Neuronal stem cell (in vitro differentiated cells): ENCODE measurements at regions not wholly inside any gene's neighbourhood (a gene's known extent, or its start where the extent isn't known, plus 50 kb on each side); places are given as distances from the start of the nearest gene placed in this dataset.

Experiments
- DNase-seq: peaks from one replicate; pipeline ENCODE4 v3.0.0-alpha.2; 2013; ENCODE audit warnings: low spot score
- H2AFZ ChIP-seq: one replicate; pipeline ENCODE4 v1.6.1; 2013; ENCODE audit warnings: mild to moderate bottlenecking, low read length, inconsistent platforms
- H2AK5ac ChIP-seq: 2 replicates; pipeline ENCODE4 v1.6.1; 2013; ENCODE audit warnings: low read depth, mild to moderate bottlenecking, inconsistent platforms, low read length, moderate library complexity, mixed read lengths
- H2BK120ac ChIP-seq: 2 replicates; pipeline ENCODE4 v1.6.1; 2013; ENCODE audit warnings: low read depth, mild to moderate bottlenecking, inconsistent platforms, low read length, moderate library complexity, mixed read lengths
- H2BK12ac ChIP-seq: one replicate; pipeline ENCODE4 v1.6.1; 2013; ENCODE audit warnings: low read length, inconsistent platforms
- H2BK15ac ChIP-seq: 2 replicates; pipeline ENCODE4 v1.6.1; 2013; ENCODE audit warnings: mild to moderate bottlenecking, low read length, inconsistent platforms, mixed read lengths
- H2BK5ac ChIP-seq: one replicate; pipeline ENCODE4 v1.6.1; 2013; ENCODE audit warnings: inconsistent platforms, mild to moderate bottlenecking, low read length, moderate library complexity
- H3K14ac ChIP-seq: one replicate; pipeline ENCODE4 v1.6.1; 2013; ENCODE audit warnings: low read length, inconsistent platforms
- H3K18ac ChIP-seq: 2 replicates; pipeline ENCODE4 v1.6.1; 2013; ENCODE audit warnings: low read length, inconsistent platforms
- H3K23ac ChIP-seq: 2 replicates; pipeline ENCODE4 v1.6.1; 2013; ENCODE audit warnings: low read depth, mild to moderate bottlenecking, mixed read lengths, low read length, inconsistent platforms; ENCODE audit not compliant: poor library complexity
- H3K27ac ChIP-seq: replicated peaks from 3 replicates; pipeline ENCODE4 v1.5.1; 2013; ENCODE audit warnings: low read length, inconsistent platforms
- H3K27me3 ChIP-seq, 3 experiments: 2 replicates each; pipeline ENCODE4 v1.6.1; 2013; ENCODE audit warnings: low read length in 3 of 3, mild to moderate bottlenecking in 2 of 3, inconsistent platforms in 1 of 3, low read depth in 1 of 3, mixed read lengths in 1 of 3, moderate library complexity in 1 of 3; ENCODE audit not compliant: control insufficient read depth in 3 of 3, insufficient read depth in 3 of 3
- H3K36me3 ChIP-seq, 2 donors: replicated peaks in 1 of 2; 2 replicates each; pipeline ENCODE4 v1.6.1; 2013; ENCODE audit warnings: low read length in 2 of 2; ENCODE audit not compliant: control insufficient read depth in 2 of 2, insufficient read depth in 2 of 2
- H3K4ac ChIP-seq: 2 replicates; pipeline ENCODE4 v1.6.1; 2013; ENCODE audit warnings: inconsistent platforms, mild to moderate bottlenecking, low read length, moderate library complexity
- H3K4me1 ChIP-seq, 2 donors: 1 replicate in 1 of 2; 2 replicates in 1 of 2; pipeline ENCODE4 v1.6.1; 2013; ENCODE audit warnings: low read length in 2 of 2, low read depth in 1 of 2; ENCODE audit not compliant: control insufficient read depth in 2 of 2, insufficient read depth in 1 of 2
- H3K4me2 ChIP-seq: one replicate; pipeline ENCODE4 v1.6.1; 2013; ENCODE audit warnings: mild to moderate bottlenecking, low read length, inconsistent platforms; ENCODE audit not compliant: insufficient read depth, poor library complexity, severe bottlenecking
- H3K4me3 ChIP-seq, 2 donors: 2 replicates each; pipeline ENCODE4 v1.5.1; 2013; ENCODE audit warnings: low read length in 2 of 2, mild to moderate bottlenecking in 2 of 2, inconsistent platforms in 1 of 2, moderate library complexity in 1 of 2
- H3K79me1 ChIP-seq: one replicate; pipeline ENCODE4 v1.6.1; 2013; ENCODE audit warnings: low read depth, mild to moderate bottlenecking, inconsistent platforms, low read length, moderate library complexity
- H3K9ac ChIP-seq: one replicate; pipeline ENCODE4 v1.6.1; 2013; ENCODE audit warnings: mild to moderate bottlenecking, low read depth, low read length, inconsistent platforms; ENCODE audit not compliant: poor library complexity
- H3K9me3 ChIP-seq, 2 donors: replicated peaks in 1 of 2; 2 replicates each; pipeline versions ENCODE3 to v1.6.1; 2013; ENCODE audit warnings: low read length in 2 of 2, mild to moderate bottlenecking in 2 of 2, inconsistent platforms in 1 of 2, low read depth in 1 of 2, mixed read lengths in 1 of 2, moderate library complexity in 1 of 2; ENCODE audit not compliant: control insufficient read depth in 2 of 2, insufficient read depth in 1 of 2
- H4K8ac ChIP-seq: one replicate; pipeline ENCODE4 v1.6.1; 2013; ENCODE audit warnings: low read depth, mild to moderate bottlenecking, inconsistent platforms, low read length, moderate library complexity
- H4K91ac ChIP-seq: one replicate; pipeline ENCODE4 v1.6.1; 2013; ENCODE audit warnings: low read length, low read depth, mild to moderate bottlenecking, inconsistent platforms; ENCODE audit not compliant: poor library complexity
- WGBS, 2 donors: extraction: QIAGEN DNeasy Blood & Tissue Kit; methylation state at CpG; one replicate each; pipeline ENCODE4 v1.1.7; 2013; ENCODE audit warnings: missing lambda C conversion rate in 2 of 2, mixed read lengths in 1 of 2; ENCODE audit not compliant: insufficient read length in 2 of 2, insufficient replicate concordance in 1 of 2; ENCODE audit errors: extremely low coverage in 2 of 2; 5-methylcytosine and 5-hydroxymethylcytosine counted together

GRCh38 chr2:18077231-18077630 is 198.8 kb downstream of the KCNS3 start:
- no peak overlapping the region for H3K18ac ChIP-seq
- no peaks in the 10 kb centered on the region for H3K79me1 ChIP-seq
- no peak overlapping the region for H3K27ac ChIP-seq
- H2BK5ac ChIP-seq = no peak overlapping the region
- no peak overlapping the region for H2BK12ac ChIP-seq
- H3K4me1 ChIP-seq = peaks cover 0 to 3% of the 10 kb centered on the region in 2 donors
- H3K4me2 ChIP-seq = no peak overlapping the region
- H3K23ac ChIP-seq = no peak overlapping the region
- whole genome bisulfite sequencing, 2 donors = no CpG with 5 or more reads among the region's 1 CpG
- H2BK15ac ChIP-seq = no peak overlapping the region
- H3K4me3 ChIP-seq = no peak overlapping the region
- H4K91ac ChIP-seq = no peak overlapping the region
- no peak for DNase-seq
- H3K36me3 ChIP-seq = no peaks in the 10 kb centered on the region
- H3K27me3 ChIP-seq = no peaks in the 10 kb centered on the region
- H3K4ac ChIP-seq = no peak overlapping the region
- H2BK120ac ChIP-seq = no peak overlapping the region
- H3K14ac ChIP-seq = no peak overlapping the region
- H3K9me3 ChIP-seq = no peaks in the 10 kb centered on the region
- H4K8ac ChIP-seq = no peak overlapping the region
- no peak overlapping the region for H2AFZ ChIP-seq
- no peak overlapping the region for H2AK5ac ChIP-seq
- H3K9ac ChIP-seq = no peak overlapping the region

GRCh38 chr2:18074476-18074875 is 196.0 kb downstream of the KCNS3 start:
- Histone ChIP-seq H3K4me2 (no peak overlapping the region), H2BK15ac (no peak overlapping the region), H4K8ac (no peak overlapping the region), H3K4me1 (peaks cover 0 to 3% of the 10 kb centered on the region in 2 donors), H2AFZ (no peak overlapping the region), H2BK12ac (no peak overlapping the region), H3K27me3 (no peaks in the 10 kb centered on the region), H3K36me3 (no peaks in the 10 kb centered on the region), H3K79me1 (no peaks in the 10 kb centered on the region), H3K23ac (no peak overlapping the region), H3K9me3 (no peaks in the 10 kb centered on the region), H3K9ac (no peak overlapping the region), H4K91ac (no peak overlapping the region), H2BK5ac (no peak overlapping the region), H3K27ac (no peak overlapping the region), H3K4me3 (no peak overlapping the region), H3K4ac (no peak overlapping the region), H2BK120ac (no peak overlapping the region), H3K18ac (no peak overlapping the region), H3K14ac (no peak overlapping the region), H2AK5ac (no peak overlapping the region)
- DNase-seq = no peak
- WGBS, 2 donors = no CpG with 5 or more reads among the region's 5 CpGs

- H3K4me3 ChIP-seq = no peak overlapping the region
- no peak overlapping the region for H3K23ac ChIP-seq
- H3K4me2 ChIP-seq = no peak overlapping the region
- no peaks in the 10 kb centered on the region for H3K27me3 ChIP-seq
- H2BK5ac ChIP-seq = no peak overlapping the region
- no peak overlapping the region for H4K91ac ChIP-seq
- no peak overlapping the region for H2BK12ac ChIP-seq
- H3K9ac ChIP-seq = no peak overlapping the region
- no peaks in the 10 kb centered on the region for H3K9me3 ChIP-seq
- no peak overlapping the region for H4K8ac ChIP-seq
- no CpG with 5 or more reads among the region's 2 CpGs for WGBS, 2 donors
- H3K14ac ChIP-seq = no peak overlapping the region
- H3K36me3 ChIP-seq = no peaks in the 10 kb centered on the region
- H2AFZ ChIP-seq = no peak overlapping the region
- H3K27ac ChIP-seq = no peak overlapping the region
- no peak overlapping the region for H3K18ac ChIP-seq
- DNase-seq = no peak
- no peak overlapping the region for H2AK5ac ChIP-seq
- H3K79me1 ChIP-seq = no peaks in the 10 kb centered on the region
- peaks cover 0 to 3% of the 10 kb centered on the region in 2 donors for H3K4me1 ChIP-seq
- H2BK15ac ChIP-seq = no peak overlapping the region
- no peak overlapping the region for H3K4ac ChIP-seq
- no peak overlapping the region for H2BK120ac ChIP-seq
Observed at GRCh38 chr2:18073601-18074000, 195.1 kb downstream of the KCNS3 start.

GRCh38 chr2:18067588-18068384 is 189.3 kb downstream of the KCNS3 start:
- H4K91ac ChIP-seq = no peak overlapping the region
- H2AK5ac ChIP-seq = no peak overlapping the region
- H3K9ac ChIP-seq = no peak overlapping the region
- no peak overlapping the region for H2BK5ac ChIP-seq
- H4K8ac ChIP-seq = no peak overlapping the region
- no peaks in the 10 kb centered on the region for H3K27me3 ChIP-seq
- no peak overlapping the region for H3K14ac ChIP-seq
- no peak overlapping the region for H2BK15ac ChIP-seq
- no peak for DNase-seq
- peak overlapping the region; percentile 53 for H2BK120ac ChIP-seq
- H2AFZ ChIP-seq = no peak overlapping the region
- H2BK12ac ChIP-seq = no peak overlapping the region
- H3K79me1 ChIP-seq = no peaks in the 10 kb centered on the region
- H3K9me3 ChIP-seq = no peaks in the 10 kb centered on the region
- peak overlapping the region; percentile 65 for H3K18ac ChIP-seq
- peaks cover 0 to 2% of the 10 kb centered on the region in 2 donors for H3K4me1 ChIP-seq
- no peak overlapping the region for H3K4me3 ChIP-seq
- no peak overlapping the region for H3K23ac ChIP-seq
- H3K4me2 ChIP-seq = no peak overlapping the region
- no CpG with 5 or more reads among the region's 9 CpGs for WGBS, 2 donors
- no peak overlapping the region for H3K4ac ChIP-seq
- no peaks in the 10 kb centered on the region for H3K36me3 ChIP-seq
- no peak overlapping the region for H3K27ac ChIP-seq
